ENCODE measurements at regions not wholly inside any gene's neighbourhood (a gene's known extent, or its start where the extent isn't known, plus 50 kb on each side); places are given as distances from the start of the nearest gene placed in this dataset.

- no peak for DNase-seq
These were observed 77.4 kb upstream of the MAF start for GRCh38 chr16:79677799-79678530.

- no peak for DNase-seq
These were observed 73.1 kb upstream of the MAF start for GRCh38 chr16:79673635-79674034.

- DNase-seq: no peak
These were observed 72.0 kb upstream of the MAF start for GRCh38 chr16:79672524-79672923.

- DNase-seq: no peak
These were observed 68.0 kb upstream of the MAF start for GRCh38 chr16:79668502-79668901.

- no peak for DNase-seq
These were observed 65.4 kb upstream of the MAF start for GRCh38 chr16:79665970-79666369.

GRCh38 chr16:79664407-79664806 lies 63.9 kb upstream of the MAF start:
- DNase-seq: no peak

- no peak for DNase-seq
These were observed 62.3 kb upstream of the MAF start for GRCh38 chr16:79662669-79663313.

- no peak for DNase-seq
These were observed 61.6 kb upstream of the MAF start for GRCh38 chr16:79662122-79662521.

- DNase-seq: no peak
These were observed 61.0 kb upstream of the MAF start for GRCh38 chr16:79661578-79661977.

- DNase-seq: no peak
These were observed 58.8 kb upstream of the MAF start for GRCh38 chr16:79659344-79659743.

- no peak for DNase-seq
These were observed 57.9 kb upstream of the MAF start for GRCh38 chr16:79658301-79659033.

GRCh38 chr16:79656553-79657115 lies 56.1 kb upstream of the MAF start:
- no peak for DNase-seq

- no peak for DNase-seq
These were observed 52.9 kb upstream of the MAF start for GRCh38 chr16:79653373-79653891.

- DNase-seq: no peak
These were observed 50.8 kb upstream of the MAF start for GRCh38 chr16:79651363-79651762.

Data from cerebellar nuclear complex (tissue), 1 donor.